Ascending aorta (tissue), 2 donors: ENCODE measurements at regions not wholly inside any gene's neighbourhood (a gene's known extent, or its start where the extent isn't known, plus 50 kb on each side); places are given as distances from the start of the nearest gene placed in this dataset.

ENCODE experiments used
- DNase-seq, 2 donors: peaks; one replicate each; pipeline ENCODE4 v3.0.0-alpha.2; 2019; ENCODE audit warnings: low spot score in 2 of 2
- H3K27ac ChIP-seq, 2 donors: fragments of 200-600 bp; sonication (generic); one replicate each; pipeline ENCODE4 v1.5.1; 2016 to 2017; ENCODE audit warnings: mild to moderate bottlenecking in 1 of 2
- H3K27me3 ChIP-seq: fragments of 200-600 bp; sonication (generic); one replicate; pipeline ENCODE4 v1.5.1; 2017
- H3K36me3 ChIP-seq, 2 donors: fragments of 200-600 bp; sonication (generic); one replicate each; pipeline ENCODE4 v1.5.1; 2016
- H3K4me1 ChIP-seq, 2 donors: fragments of 200-600 bp; sonication (generic); one replicate each; pipeline ENCODE4 v1.5.1; 2016 to 2017; ENCODE audit warnings: mild to moderate bottlenecking in 1 of 2
- H3K4me3 ChIP-seq, 2 donors: fragments of 200-600 bp; sonication (generic); one replicate each; pipeline ENCODE4 v1.5.1; 2016 to 2017; ENCODE audit warnings: mild to moderate bottlenecking in 1 of 2
- H3K9me3 ChIP-seq, 2 donors: fragments of 200-600 bp; sonication (generic); one replicate each; pipeline ENCODE4 v1.5.1; 2016
- intact Hi-C: fragments of 100-400 bp; cut with DNase I; formaldehyde crosslinking; loops from one replicate; pipeline ENCODE4 v1.15.1; 2023
- TF ChIP-seq, protein P1 (sequence below), 3 experiments: fragments of 200-600 bp in 2 of 3; fragments of 450-650 bp in 1 of 3; sonication (generic) in 2 of 3; IDR thresholded peaks; one replicate each; pipeline ENCODE4 v1.5.1; 2016 to 2019; ENCODE audit warnings: antibody characterized with exemption in 3 of 3, mild to moderate bottlenecking in 1 of 3, moderate library complexity in 1 of 3

DNA sequence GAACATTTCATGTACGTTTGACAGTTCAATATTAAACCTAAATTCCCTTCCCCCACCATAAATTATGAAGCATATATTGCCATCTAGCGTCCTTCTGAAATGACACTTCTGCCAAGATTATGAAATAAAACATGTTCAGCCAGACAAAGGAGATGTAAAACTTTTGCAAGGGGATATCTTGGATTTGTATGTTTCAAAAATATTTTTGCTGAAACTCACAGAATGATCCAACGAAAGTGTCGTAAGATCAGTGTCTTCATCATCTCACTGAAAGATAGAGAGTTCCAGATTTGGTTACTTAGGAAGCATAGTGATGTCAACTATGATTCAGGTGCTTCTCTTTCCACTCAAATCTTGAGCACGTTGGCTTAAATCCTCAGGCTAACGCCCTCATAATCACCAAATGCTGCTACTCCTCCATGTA is 904.3 kb downstream of the XPNPEP1 start:
- TF ChIP-seq, protein P1, sequence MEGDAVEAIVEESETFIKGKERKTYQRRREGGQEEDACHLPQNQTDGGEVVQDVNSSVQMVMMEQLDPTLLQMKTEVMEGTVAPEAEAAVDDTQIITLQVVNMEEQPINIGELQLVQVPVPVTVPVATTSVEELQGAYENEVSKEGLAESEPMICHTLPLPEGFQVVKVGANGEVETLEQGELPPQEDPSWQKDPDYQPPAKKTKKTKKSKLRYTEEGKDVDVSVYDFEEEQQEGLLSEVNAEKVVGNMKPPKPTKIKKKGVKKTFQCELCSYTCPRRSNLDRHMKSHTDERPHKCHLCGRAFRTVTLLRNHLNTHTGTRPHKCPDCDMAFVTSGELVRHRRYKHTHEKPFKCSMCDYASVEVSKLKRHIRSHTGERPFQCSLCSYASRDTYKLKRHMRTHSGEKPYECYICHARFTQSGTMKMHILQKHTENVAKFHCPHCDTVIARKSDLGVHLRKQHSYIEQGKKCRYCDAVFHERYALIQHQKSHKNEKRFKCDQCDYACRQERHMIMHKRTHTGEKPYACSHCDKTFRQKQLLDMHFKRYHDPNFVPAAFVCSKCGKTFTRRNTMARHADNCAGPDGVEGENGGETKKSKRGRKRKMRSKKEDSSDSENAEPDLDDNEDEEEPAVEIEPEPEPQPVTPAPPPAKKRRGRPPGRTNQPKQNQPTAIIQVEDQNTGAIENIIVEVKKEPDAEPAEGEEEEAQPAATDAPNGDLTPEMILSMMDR (IDR thresholded peaks at IDR 0.05) = no peak
- Histone ChIP-seq H3K9me3 (no peaks in the 10 kb centered on the region), H3K27me3 (no peaks in the 10 kb centered on the region), H3K4me1 (no peaks in the 10 kb centered on the region), H3K27ac (no peak overlapping the region), H3K4me3 (no peak overlapping the region), H3K36me3 (no peaks in the 10 kb centered on the region)
- DNase-seq = no peak
- intact Hi-C loops = no loop called here

DNA sequence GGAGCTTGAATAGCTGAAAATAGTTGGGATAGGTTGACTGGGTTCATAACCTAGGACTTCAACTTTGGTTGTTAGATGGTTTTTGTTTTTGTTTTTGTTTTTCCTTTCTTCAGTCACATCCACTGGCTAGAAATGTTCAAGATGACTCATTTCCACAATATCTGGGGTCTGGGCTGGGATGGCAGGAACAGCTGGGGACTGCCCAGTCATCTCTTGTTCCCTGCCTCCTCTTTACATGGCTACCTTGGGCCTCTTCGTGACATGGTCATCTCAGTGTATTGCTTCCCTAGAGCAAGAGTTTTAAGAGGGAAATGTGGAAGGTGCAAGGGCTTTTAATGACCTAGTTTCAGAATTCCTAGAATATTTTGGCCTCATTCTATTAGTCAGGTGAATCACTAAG is 915.8 kb downstream of the XPNPEP1 start:
- TF ChIP-seq, protein P1 (IDR thresholded peaks at IDR 0.05) = no peak
- no peak overlapping the region for H3K27ac ChIP-seq
- H3K27me3 ChIP-seq = no peaks in the 10 kb centered on the region
- no peak overlapping the region for H3K4me3 ChIP-seq
- DNase-seq = no peak
- intact Hi-C loops = no loop called here
- H3K9me3 ChIP-seq = no peaks in the 10 kb centered on the region
- no peaks in the 10 kb centered on the region for H3K4me1 ChIP-seq
- no peaks in the 10 kb centered on the region for H3K36me3 ChIP-seq

DNA sequence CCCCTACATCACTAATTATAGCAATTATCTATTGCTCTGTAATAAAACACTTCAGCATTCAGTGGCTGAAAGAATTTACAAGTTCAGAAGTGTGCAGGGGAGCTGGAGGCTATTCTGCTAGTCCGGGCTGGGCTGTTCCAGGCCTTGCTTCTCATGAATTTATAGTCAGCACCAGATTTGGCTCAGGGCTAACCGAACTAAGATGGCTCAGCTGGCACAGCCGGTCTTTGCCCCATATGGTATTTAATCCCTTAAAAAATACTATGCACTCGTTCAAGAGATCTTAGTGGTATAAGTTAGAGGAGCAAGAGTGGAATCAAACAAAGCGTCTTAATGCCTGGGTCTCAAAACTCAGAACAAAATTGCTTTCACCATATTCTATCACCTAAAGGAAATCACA is 932.9 kb downstream of the XPNPEP1 start:
- no peaks in the 10 kb centered on the region for H3K27me3 ChIP-seq
- no peaks in the 10 kb centered on the region for H3K4me1 ChIP-seq
- intact Hi-C loops = no loop called here
- H3K27ac ChIP-seq = no peak overlapping the region
- H3K36me3 ChIP-seq = no peaks in the 10 kb centered on the region
- DNase-seq = no peak
- H3K4me3 ChIP-seq = no peak overlapping the region
- TF ChIP-seq, protein P1 (IDR thresholded peaks at IDR 0.05) = no peak
- H3K9me3 ChIP-seq = no peaks in the 10 kb centered on the region

DNA sequence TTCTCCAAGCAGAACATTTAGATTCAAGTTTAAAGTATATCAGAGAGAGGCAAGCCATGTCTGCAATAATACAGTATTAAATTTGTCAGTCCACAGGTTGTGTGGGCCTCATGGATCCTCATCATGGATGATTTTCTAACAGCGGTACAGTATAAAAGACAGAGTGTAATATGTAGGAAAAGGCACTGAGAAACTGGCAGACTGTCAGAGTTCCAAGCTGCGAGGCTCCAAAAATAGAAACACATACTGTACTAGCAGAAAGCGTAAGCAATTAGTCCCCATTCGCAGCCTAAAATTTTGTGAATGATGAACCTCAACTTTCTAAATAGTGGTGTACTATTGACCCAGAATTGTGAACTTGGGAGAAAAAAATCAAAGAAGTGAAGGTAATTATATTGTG is 933.3 kb downstream of the XPNPEP1 start:
- TF ChIP-seq, protein P1 (IDR thresholded peaks at IDR 0.05) = no peak
- no peaks in the 10 kb centered on the region for H3K9me3 ChIP-seq
- no peak overlapping the region for H3K4me3 ChIP-seq
- H3K27ac ChIP-seq = no peak overlapping the region
- no peak for DNase-seq
- intact Hi-C loops = no loop called here
- H3K4me1 ChIP-seq = no peaks in the 10 kb centered on the region
- no peaks in the 10 kb centered on the region for H3K36me3 ChIP-seq
- no peaks in the 10 kb centered on the region for H3K27me3 ChIP-seq

DNA sequence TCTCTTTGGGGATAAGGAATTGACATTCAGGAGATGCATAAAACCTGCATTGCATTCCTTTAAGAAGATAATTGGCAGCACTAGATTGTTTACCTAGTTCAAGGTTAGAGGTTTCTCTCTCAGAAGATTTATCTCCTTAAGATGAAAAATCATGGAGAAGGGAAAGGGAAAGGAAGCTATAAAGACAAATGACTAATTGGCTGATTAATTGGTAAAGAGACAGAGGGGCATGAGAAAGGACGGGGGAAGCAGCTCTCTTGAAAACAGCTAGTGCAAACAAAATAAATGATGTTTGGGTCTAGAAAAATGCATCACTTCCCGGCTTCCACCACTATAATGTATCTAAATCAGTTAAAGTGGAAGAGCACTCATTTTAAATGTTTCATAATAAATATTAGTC is 941.2 kb downstream of the XPNPEP1 start:
- TF ChIP-seq, protein P1 (IDR thresholded peaks at IDR 0.05) = no peak
- H3K9me3 ChIP-seq = peaks cover 0 to 6% of the 10 kb centered on the region in 2 donors
- H3K27ac ChIP-seq = no peak overlapping the region
- no peak for DNase-seq
- H3K4me3 ChIP-seq = no peak overlapping the region
- H3K27me3 ChIP-seq = no peaks in the 10 kb centered on the region
- H3K4me1 ChIP-seq = no peaks in the 10 kb centered on the region
- H3K36me3 ChIP-seq = no peaks in the 10 kb centered on the region
- intact Hi-C loops = no loop called here

DNA sequence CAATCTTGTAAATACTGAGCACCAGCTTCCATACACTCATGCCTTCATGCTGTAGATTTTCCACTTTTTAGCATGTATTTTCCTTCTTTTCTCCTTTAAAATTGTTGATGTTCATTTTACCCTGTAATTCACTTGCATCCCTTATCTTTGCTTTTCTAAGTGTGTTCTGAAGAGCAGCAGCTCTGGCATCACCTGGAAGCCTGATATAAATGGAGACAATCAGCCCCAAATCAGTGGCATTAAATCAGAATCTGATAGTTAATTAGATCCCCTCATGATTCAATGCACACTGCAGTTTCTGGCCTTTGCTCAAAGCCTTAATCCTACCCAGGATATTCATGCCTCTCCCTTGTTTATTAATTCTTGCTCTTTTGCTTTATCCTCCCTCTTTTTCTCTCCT is 942.4 kb downstream of the XPNPEP1 start:
- no peak for DNase-seq
- Histone ChIP-seq H3K4me1 (no peaks in the 10 kb centered on the region), H3K36me3 (no peaks in the 10 kb centered on the region), H3K4me3 (no peak overlapping the region), H3K27me3 (no peaks in the 10 kb centered on the region), H3K9me3 (peaks cover 0 to 6% of the 10 kb centered on the region in 2 donors), H3K27ac (no peak overlapping the region)
- TF ChIP-seq, protein P1 (IDR thresholded peaks at IDR 0.05) = no peak
- intact Hi-C loops = no loop called here
